Testis (tissue), 2 donors: ENCODE measurements at regions not wholly inside any gene's neighbourhood (a gene's known extent, or its start where the extent isn't known, plus 50 kb on each side); places are given as distances from the start of the nearest gene placed in this dataset.

ENCODE experiments used
- POLR2A ChIP-seq: fragments of 450-650 bp; IDR thresholded peaks from one replicate; pipeline ENCODE4 v1.6.1; 2017; ENCODE audit warnings: antibody characterized with exemption, mild to moderate bottlenecking, moderate library complexity
- TF ChIP-seq, protein P1 (sequence below), 3 experiments: fragments of 450-650 bp in 2 of 3; fragments of 200-600 bp in 1 of 3; sonication (generic) in 1 of 3; IDR thresholded peaks; one replicate each; pipeline ENCODE4 v1.5.1; 2016 to 2019; ENCODE audit warnings: antibody characterized with exemption in 3 of 3, mild to moderate bottlenecking in 2 of 3, moderate library complexity in 1 of 3

GRCh38 chr20:48058611-48059559 lies 273.6 kb upstream of the SULF2 start:
- TF ChIP-seq POLR2A: no peak
- TF ChIP-seq, protein P1, sequence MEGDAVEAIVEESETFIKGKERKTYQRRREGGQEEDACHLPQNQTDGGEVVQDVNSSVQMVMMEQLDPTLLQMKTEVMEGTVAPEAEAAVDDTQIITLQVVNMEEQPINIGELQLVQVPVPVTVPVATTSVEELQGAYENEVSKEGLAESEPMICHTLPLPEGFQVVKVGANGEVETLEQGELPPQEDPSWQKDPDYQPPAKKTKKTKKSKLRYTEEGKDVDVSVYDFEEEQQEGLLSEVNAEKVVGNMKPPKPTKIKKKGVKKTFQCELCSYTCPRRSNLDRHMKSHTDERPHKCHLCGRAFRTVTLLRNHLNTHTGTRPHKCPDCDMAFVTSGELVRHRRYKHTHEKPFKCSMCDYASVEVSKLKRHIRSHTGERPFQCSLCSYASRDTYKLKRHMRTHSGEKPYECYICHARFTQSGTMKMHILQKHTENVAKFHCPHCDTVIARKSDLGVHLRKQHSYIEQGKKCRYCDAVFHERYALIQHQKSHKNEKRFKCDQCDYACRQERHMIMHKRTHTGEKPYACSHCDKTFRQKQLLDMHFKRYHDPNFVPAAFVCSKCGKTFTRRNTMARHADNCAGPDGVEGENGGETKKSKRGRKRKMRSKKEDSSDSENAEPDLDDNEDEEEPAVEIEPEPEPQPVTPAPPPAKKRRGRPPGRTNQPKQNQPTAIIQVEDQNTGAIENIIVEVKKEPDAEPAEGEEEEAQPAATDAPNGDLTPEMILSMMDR (IDR thresholded peaks at IDR 0.05): no peak
